ENCODE measurements at regions not wholly inside any gene's neighbourhood (a gene's known extent, or its start where the extent isn't known, plus 50 kb on each side); places are given as distances from the start of the nearest gene placed in this dataset.
"Not testable (repeated sequence)": the region's sequence is repeated elsewhere in the genome, so short reads cannot be mapped to it uniquely, and the experiment has no call there.

DNA sequence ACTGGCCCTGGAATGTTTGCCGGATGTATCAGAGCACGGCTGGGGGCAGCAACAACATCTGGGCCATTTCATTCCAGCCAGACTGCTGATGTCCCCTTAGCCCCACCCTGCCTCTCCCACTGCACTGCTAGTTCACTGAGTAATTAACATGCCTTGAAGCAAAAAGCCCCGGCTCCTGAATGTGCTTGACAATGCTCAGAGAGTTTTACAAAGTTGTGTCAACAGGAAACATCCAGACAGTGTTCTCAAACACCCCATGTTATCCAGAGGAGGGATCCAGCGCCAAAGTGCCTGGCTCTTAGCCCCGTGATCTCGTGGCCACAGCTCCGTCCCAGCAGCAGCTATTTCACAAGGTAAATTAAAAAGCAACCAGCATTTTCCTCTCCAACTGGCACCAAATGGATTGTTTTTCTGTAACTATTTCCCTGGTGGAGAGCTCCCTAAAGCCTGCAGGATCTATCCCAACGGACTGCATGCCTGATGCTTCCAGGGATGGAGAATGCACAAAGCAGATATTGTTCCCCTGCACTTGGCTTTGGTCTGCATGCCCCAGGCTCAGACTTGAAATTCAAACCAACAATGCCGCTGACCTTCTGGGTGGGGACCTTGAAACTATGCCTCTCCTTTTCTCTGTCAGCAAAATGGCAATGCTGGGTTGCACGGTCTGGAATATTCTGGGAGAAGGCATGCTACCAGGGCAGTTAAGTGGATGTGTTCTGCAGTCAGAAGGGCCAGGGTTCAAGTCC is 115.6 kb upstream of the CDH5 start:
- no peaks in the 10 kb centered on the region for H3K9me3 ChIP-seq (ENCODE audit: low read depth, low read length)
- H3K4me3 ChIP-seq: peak overlapping the region; percentile 28; the same call in 1 of the 2 replicates
- H3K36me3 ChIP-seq (ENCODE audit: insufficient read depth, low read length): no peaks in the 10 kb centered on the region
- H3K9ac ChIP-seq (ENCODE audit: insufficient read length): no peak overlapping the region
- TF ChIP-seq EZH2 (IDR thresholded peaks at IDR 0.05) (no peak), POLR2AphosphoS5 (IDR thresholded peaks at IDR 0.05; ENCODE audit: borderline replicate concordance, low read depth, low read length) (no peak), FOXP2 (optimal IDR thresholded peaks at IDR 0.05; ENCODE audit: control extremely low read depth, extremely low read length, insufficient read depth) (no peak)
- H3K27ac ChIP-seq: peak overlapping the region; percentile 25; the same call in 1 of the 2 replicates
- no peak for DNase-seq (ENCODE audit: low read depth, low spot score)

DNA sequence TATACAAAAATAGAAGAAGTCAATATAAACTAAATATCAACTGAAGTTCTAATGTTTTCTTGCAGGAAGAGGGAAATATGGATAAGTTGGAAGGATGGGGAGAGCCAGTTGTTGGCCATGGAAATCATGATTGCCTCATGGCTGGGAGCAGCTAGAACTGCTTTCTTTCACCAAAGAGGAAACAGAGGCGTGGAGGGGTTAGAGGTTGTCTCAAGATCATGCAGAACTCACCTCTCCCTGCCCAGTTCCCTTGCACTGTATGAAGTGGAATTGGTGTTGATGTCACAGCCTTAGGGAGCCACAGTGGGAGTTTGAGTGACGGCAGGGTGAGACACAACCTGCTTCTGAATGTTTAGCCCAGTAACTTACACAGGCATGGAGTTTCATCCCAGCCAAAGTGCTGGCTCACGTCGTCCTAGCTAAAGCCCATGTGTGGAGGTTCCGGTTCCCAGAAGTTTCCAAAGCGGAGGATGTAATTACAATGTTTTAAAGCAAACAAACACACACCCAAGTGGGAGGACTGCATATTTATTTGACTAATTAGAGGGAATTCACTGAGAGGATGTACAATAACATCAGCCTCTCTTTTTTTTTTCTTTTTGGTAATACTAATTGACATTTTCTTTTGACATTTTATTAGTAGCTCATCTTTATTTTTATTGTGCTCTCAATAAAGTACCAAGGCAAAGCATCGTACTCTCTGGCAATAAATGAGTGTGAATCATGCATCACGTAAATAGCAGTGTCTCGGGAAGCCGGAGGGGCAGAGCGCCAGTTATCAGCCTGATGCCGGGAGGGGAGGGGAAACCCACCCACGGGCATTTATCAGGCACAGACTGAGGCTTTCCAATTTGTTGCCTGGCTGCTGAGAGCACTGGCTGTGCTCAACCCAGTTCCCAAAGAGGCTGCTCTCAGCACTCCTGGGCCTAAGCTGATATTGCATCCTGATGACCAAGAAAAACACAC is 118.7 kb upstream of the CDH5 start:
- Histone ChIP-seq H3K9me3 (ENCODE audit: low read depth, low read length) (no peaks in the 10 kb centered on the region), H3K27ac (no peak overlapping the region)

GRCh38 chr16:66245868-66246267 is 120.6 kb upstream of the CDH5 start:
- Histone ChIP-seq H3K27ac (no peak overlapping the region), H3K9ac (ENCODE audit: insufficient read length) (no peak overlapping the region), H3K36me3 (ENCODE audit: insufficient read depth, low read length) (no peaks in the 10 kb centered on the region), H3K9me3 (ENCODE audit: low read depth, low read length) (no peaks in the 10 kb centered on the region), H3K4me3 (no peak overlapping the region)
- no peak for TF ChIP-seq POLR2AphosphoS5 (IDR thresholded peaks at IDR 0.05; ENCODE audit: borderline replicate concordance, low read depth, low read length)
- TF ChIP-seq FOXP2 (optimal IDR thresholded peaks at IDR 0.05; ENCODE audit: control extremely low read depth, extremely low read length, insufficient read depth): no peak
- DNase-seq (ENCODE audit: low read depth, low spot score): no peak

More for the DNA sequence above, 118.7 kb upstream of the CDH5 start:
- Histone ChIP-seq H3K9ac (ENCODE audit: insufficient read length) (no peak overlapping the region), H3K36me3 (ENCODE audit: insufficient read depth, low read length) (no peaks in the 10 kb centered on the region), H3K4me3 (no peak overlapping the region)
- TF ChIP-seq POLR2AphosphoS5 (IDR thresholded peaks at IDR 0.05; ENCODE audit: borderline replicate concordance, low read depth, low read length) (no peak), FOXP2 (optimal IDR thresholded peaks at IDR 0.05; ENCODE audit: control extremely low read depth, extremely low read length, insufficient read depth) (peak; percentile 20), EZH2 (IDR thresholded peaks at IDR 0.05) (no peak)
- no peak for DNase-seq (ENCODE audit: low read depth, low spot score)

DNA sequence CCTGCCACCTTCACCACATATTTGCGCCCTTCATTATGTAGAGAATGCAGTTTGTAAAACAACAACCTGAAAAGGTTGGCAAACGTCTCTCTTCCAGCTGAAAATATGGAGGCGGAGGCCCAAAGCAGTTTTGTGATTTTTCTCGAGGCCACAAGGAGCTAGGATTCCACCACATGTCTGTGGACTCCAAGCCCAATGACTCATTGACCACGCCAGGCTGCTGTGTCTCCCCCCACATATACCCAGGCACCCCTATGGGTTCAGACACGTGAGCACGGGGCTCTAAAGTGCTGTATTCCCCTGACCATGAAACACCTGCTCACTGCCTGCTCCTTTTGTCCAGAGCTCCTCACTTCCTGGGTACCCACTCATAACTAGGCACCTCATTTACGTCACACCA is 121.4 kb upstream of the CDH5 start:
- no peak overlapping the region for H3K4me3 ChIP-seq
- no peak overlapping the region for H3K27ac ChIP-seq
- H3K36me3 ChIP-seq (ENCODE audit: insufficient read depth, low read length): no peaks in the 10 kb centered on the region
- H3K9me3 ChIP-seq (ENCODE audit: low read depth, low read length): no peaks in the 10 kb centered on the region
- no peak overlapping the region for H3K9ac ChIP-seq (ENCODE audit: insufficient read length)
- DNase-seq (ENCODE audit: low read depth, low spot score): no peak
- TF ChIP-seq POLR2AphosphoS5 (IDR thresholded peaks at IDR 0.05; ENCODE audit: borderline replicate concordance, low read depth, low read length): no peak
- no peak for TF ChIP-seq FOXP2 (optimal IDR thresholded peaks at IDR 0.05; ENCODE audit: control extremely low read depth, extremely low read length, insufficient read depth)
- no peak for TF ChIP-seq EZH2 (IDR thresholded peaks at IDR 0.05)

- Histone ChIP-seq H3K9ac (ENCODE audit: insufficient read length) (no peak overlapping the region), H3K36me3 (ENCODE audit: insufficient read depth, low read length) (no peaks in the 10 kb centered on the region), H3K27ac (no peak overlapping the region), H3K9me3 (ENCODE audit: low read depth, low read length) (no peaks in the 10 kb centered on the region), H3K4me3 (no peak overlapping the region)
- DNase-seq (ENCODE audit: low read depth, low spot score): no peak
- TF ChIP-seq FOXP2 (optimal IDR thresholded peaks at IDR 0.05; ENCODE audit: control extremely low read depth, extremely low read length, insufficient read depth): no peak
- TF ChIP-seq POLR2AphosphoS5 (IDR thresholded peaks at IDR 0.05; ENCODE audit: borderline replicate concordance, low read depth, low read length): no peak
- TF ChIP-seq EZH2 (IDR thresholded peaks at IDR 0.05): no peak
Observed at GRCh38 chr16:66242672-66243071, 123.8 kb upstream of the CDH5 start.

- not testable (repeated sequence) for H3K9me3 ChIP-seq (ENCODE audit: low read depth, low read length); DNase-seq (ENCODE audit: low read depth, low spot score); H3K4me3 ChIP-seq; H3K36me3 ChIP-seq (ENCODE audit: insufficient read depth, low read length); H3K27ac ChIP-seq; H3K9ac ChIP-seq (ENCODE audit: insufficient read length)
Observed at GRCh38 chr16:66242206-66242605, 124.3 kb upstream of the CDH5 start.

- Histone ChIP-seq H3K9me3 (ENCODE audit: low read depth, low read length) (no peaks in the 10 kb centered on the region), H3K27ac (no peak overlapping the region), H3K36me3 (ENCODE audit: insufficient read depth, low read length) (no peaks in the 10 kb centered on the region), H3K9ac (ENCODE audit: insufficient read length) (no peak overlapping the region), H3K4me3 (no peak overlapping the region)
- DNase-seq (ENCODE audit: low read depth, low spot score): no peak
- TF ChIP-seq POLR2AphosphoS5 (IDR thresholded peaks at IDR 0.05; ENCODE audit: borderline replicate concordance, low read depth, low read length): no peak
Observed at GRCh38 chr16:66240631-66241395, 125.7 kb upstream of the CDH5 start.

DNA sequence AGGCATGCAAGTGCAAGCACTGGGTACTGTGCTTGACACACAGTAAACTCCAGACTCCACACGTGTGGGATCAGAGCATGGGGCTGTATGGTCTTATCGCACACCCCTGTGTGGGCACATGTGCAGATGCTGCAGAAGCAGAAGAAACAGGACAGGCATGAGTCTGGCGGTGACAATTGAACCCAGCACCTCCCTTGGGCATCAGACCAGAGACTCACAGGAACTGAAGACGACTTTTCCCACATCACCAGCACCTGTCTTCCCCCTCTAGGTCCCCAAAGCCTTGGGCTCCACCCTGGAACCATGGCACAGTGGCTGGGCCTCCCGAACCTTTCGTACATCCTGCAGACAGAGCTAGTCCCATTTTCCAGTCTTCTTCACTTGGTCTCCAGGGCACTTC is 126.4 kb upstream of the CDH5 start:
- no peak overlapping the region for H3K9ac ChIP-seq (ENCODE audit: insufficient read length)
- no peak overlapping the region for H3K4me3 ChIP-seq
- H3K9me3 ChIP-seq (ENCODE audit: low read depth, low read length): no peaks in the 10 kb centered on the region
- TF ChIP-seq EZH2 (IDR thresholded peaks at IDR 0.05): no peak
- TF ChIP-seq POLR2AphosphoS5 (IDR thresholded peaks at IDR 0.05; ENCODE audit: borderline replicate concordance, low read depth, low read length): no peak
- no peak for TF ChIP-seq FOXP2 (optimal IDR thresholded peaks at IDR 0.05; ENCODE audit: control extremely low read depth, extremely low read length, insufficient read depth)
- H3K36me3 ChIP-seq (ENCODE audit: insufficient read depth, low read length): no peaks in the 10 kb centered on the region
- H3K27ac ChIP-seq: no peak overlapping the region
- no peak for DNase-seq (ENCODE audit: low read depth, low spot score)
